Activated CD8-positive, alpha-beta T cell treated with anti-CD3 and anti-CD28 coated beads, Interleukin-2, amount 10 ng/mL, durations not matched to agents 7 days and 5 days (primary cell): ENCODE measurements at regions not wholly inside any gene's neighbourhood (a gene's known extent, or its start where the extent isn't known, plus 50 kb on each side); places are given as distances from the start of the nearest gene placed in this dataset.

Source experiments
- ATAC-seq: fragments of 150-1000 bp; cut with Tn5 transposase; one replicate; pipeline ENCODE4 v1.10.0; 2021; ENCODE audit warnings: moderate library complexity
- CTCF ChIA-PET: fragments of 350-600 bp; sonication (Branson Sonifier 250); formaldehyde crosslinking; loops from one replicate; lab custom pipeline; 2021; ENCODE audit warnings: antibody characterized with exemption; lab: Charles Lee
- POLR2A ChIA-PET: fragments of 350-600 bp; sonication (Branson Sonifier 250); formaldehyde crosslinking; loops from one replicate; lab custom pipeline; 2021; ENCODE audit warnings: antibody characterized with exemption; lab: Charles Lee
- DNase-seq: peaks from one replicate; pipeline ENCODE4 v3.0.0-alpha.2; 2020
- H3K27ac Mint-ChIP-seq: one replicate; pipeline ENCODE4 v1.8.0; 2021; ENCODE audit warnings: mild to moderate bottlenecking, mixed read lengths
- H3K27me3 Mint-ChIP-seq: one replicate; pipeline ENCODE4 v1.8.0; 2021; ENCODE audit warnings: low read depth, mixed read lengths
- H3K36me3 Mint-ChIP-seq: one replicate; pipeline ENCODE4 v1.8.0; 2021; ENCODE audit warnings: low read depth, mixed read lengths
- H3K4me1 Mint-ChIP-seq: one replicate; pipeline ENCODE4 v1.8.0; 2021; ENCODE audit warnings: low read depth, mixed read lengths
- H3K4me3 Mint-ChIP-seq: one replicate; pipeline ENCODE4 v1.8.0; 2021; ENCODE audit warnings: mild to moderate bottlenecking, mixed read lengths
- H3K9me3 Mint-ChIP-seq: one replicate; pipeline ENCODE4 v1.8.0; 2022; ENCODE audit warnings: mixed read lengths; ENCODE audit not compliant: insufficient read depth

DNA sequence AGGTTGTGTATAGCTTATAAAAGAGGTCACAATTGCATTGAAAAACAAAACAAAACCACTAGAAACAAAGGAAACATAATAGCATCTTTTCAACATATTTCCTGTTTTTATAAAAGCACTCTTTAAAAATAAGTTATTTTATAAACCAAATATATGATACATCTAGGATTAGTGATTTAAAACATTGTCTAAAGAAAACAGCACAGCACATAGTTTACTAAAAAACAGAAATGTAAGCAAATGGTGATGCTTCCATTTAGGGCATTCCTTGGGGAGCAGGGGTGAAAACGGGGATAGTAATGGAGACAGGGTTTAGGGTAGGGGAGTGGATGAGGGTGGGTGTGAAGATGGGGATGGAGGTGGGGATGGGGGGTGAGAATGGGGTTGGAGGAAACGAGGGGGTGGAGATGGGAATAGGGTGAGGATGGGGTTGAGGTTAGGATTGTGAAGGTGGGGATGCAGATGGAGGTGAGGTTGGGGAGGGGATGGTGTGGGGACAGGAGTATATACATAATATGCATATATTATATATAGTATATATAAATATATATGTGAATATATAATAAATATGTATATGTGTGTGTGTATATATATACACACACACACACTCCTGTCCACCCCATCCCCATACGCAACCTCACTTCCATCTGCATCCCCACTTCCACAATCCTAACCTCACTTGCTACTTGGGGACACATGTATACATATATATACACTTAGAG lies 1519.5 kb downstream of the CDH11 start:
- Mint-ChIP-seq H3K27ac (no peak overlapping the region), H3K9me3 (peaks cover 36% of the 10 kb centered on the region), H3K36me3 (no peaks in the 10 kb centered on the region), H3K4me3 (no peak overlapping the region), H3K27me3 (no peaks in the 10 kb centered on the region), H3K4me1 (no peaks in the 10 kb centered on the region)
- DNase-seq (no peak), ATAC-seq (no peak)
- ChIA-PET CTCF (no interaction called here), POLR2A (no interaction called here)

DNA sequence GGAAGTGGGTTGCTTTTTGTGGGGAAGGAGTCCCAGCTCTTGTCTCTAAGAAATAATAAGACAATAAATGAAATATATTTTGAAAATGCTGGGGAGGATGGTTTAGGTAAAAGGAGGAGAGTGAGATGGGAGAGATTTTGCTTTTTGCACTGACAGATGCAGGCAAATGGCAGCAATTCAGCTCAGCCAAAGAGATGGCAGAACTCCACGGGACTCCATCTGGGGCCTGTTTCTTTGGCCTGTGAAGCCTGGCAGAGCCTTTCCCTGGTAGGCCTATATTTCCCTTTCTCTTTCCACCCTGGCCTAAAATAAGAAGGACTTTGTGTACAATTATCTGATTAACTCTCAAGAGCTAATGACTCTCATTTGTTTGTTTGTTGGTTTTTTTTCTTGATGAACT lies 1525.1 kb downstream of the CDH11 start:
- no peak overlapping the region for H3K4me3 Mint-ChIP-seq
- no peaks in the 10 kb centered on the region for H3K4me1 Mint-ChIP-seq
- DNase-seq (no peak), ATAC-seq (no peak)
- no peaks in the 10 kb centered on the region for H3K27me3 Mint-ChIP-seq
- H3K36me3 Mint-ChIP-seq = no peaks in the 10 kb centered on the region
- H3K9me3 Mint-ChIP-seq = peaks cover 38% of the 10 kb centered on the region
- H3K27ac Mint-ChIP-seq = no peak overlapping the region
- ChIA-PET POLR2A (no interaction called here), CTCF (no interaction called here)

DNA sequence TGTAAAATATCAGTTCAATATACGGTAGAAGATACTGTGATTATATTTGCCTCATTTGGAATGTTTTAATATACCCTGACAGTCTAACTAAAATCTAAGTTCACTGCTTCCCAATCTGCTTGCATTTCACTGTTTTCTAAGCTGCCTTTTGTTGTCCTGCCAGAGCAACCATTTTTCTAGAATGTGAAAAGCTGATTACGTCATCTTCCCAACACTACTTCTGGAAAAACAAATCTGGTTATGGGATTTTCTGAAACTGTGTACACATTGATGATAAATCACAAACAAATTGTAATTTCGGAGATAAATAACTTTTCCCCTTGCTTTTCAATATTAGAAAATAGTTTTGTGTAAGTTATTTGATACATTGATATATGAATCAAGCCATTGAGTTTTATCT lies 1529.0 kb downstream of the CDH11 start:
- DNase-seq (no peak), ATAC-seq (no peak)
- Mint-ChIP-seq H3K9me3 (peaks cover 31% of the 10 kb centered on the region), H3K36me3 (no peaks in the 10 kb centered on the region), H3K27me3 (no peaks in the 10 kb centered on the region), H3K4me3 (no peak overlapping the region), H3K27ac (no peak overlapping the region), H3K4me1 (no peaks in the 10 kb centered on the region)
- POLR2A ChIA-PET = interaction anchor here (0.6 kb wide), 1 partner anchor 203 kb away, joined by 3 read pairs; no protein-coding TSS in a partner anchor
- CTCF ChIA-PET = no interaction called here

DNA sequence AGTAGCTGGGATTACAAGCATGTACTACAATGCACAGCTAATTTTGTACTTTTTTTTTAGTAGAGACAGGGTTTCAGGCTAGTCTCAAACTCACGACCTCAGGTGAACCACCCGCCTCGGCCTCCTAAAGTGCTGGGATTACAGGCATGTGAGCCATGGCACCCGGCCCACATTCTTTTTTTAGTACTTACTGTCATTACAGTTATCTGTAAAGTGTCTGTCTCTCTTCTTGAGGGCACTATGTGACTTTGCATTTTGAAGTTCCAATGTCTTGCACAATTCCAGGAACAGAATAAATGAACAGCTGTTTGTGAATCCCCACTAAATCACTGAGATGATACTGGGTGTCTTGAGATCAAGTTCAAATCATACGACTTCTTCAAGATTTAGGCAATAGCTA lies 1540.3 kb downstream of the CDH11 start:
- Mint-ChIP-seq H3K36me3 (no peaks in the 10 kb centered on the region), H3K9me3 (peaks cover 14% of the 10 kb centered on the region), H3K4me3 (no peak overlapping the region), H3K4me1 (no peaks in the 10 kb centered on the region), H3K27ac (no peak overlapping the region), H3K27me3 (no peaks in the 10 kb centered on the region)
- ATAC-seq = no peak
- POLR2A ChIA-PET = no interaction called here
- CTCF ChIA-PET = no interaction called here
- DNase-seq = no peak

DNA sequence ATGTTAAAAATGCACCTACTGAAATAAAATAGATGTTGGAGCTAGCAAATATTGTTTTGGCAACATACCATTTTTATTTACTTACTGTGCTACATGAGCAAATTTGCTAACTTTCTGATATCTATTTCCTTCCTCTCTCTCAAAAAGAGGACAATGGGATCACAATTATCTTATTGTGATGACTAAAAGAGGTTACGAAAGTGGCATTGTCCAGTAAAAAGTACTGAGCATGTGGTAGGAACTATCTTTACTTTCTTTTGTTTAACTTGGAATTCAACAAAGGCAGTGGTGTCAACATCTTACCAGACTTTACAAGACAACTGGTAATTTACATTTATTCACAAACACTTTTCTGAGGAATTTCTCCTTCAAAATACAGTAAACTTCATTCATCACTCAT lies 1542.6 kb upstream of the CDH8 start:
- no peaks in the 10 kb centered on the region for H3K4me1 Mint-ChIP-seq

DNA sequence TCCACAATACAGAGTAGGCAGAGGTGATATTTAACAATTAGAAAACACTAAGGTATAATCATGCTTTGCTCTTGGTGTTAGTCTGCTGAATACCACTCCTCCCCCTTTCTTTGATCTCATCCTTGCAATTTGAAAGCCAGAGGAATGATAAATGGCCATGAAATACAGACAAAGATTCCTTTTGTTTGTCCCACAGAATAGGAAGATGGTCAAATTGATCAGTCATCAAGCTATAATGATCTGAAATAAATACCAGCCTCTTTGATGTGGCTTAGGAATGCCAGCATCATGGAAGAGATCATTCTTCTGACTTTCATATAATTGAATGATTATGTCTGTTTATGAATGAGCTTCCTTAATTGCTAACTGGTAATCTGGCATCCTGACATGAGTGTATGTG lies 1541.7 kb upstream of the CDH8 start:
- ChIA-PET POLR2A (no interaction called here), CTCF (no interaction called here)
- H3K4me1 Mint-ChIP-seq = no peaks in the 10 kb centered on the region
- no peak overlapping the region for H3K27ac Mint-ChIP-seq
- no peak overlapping the region for H3K4me3 Mint-ChIP-seq
- H3K9me3 Mint-ChIP-seq = peaks cover 21% of the 10 kb centered on the region
- DNase-seq (no peak), ATAC-seq (no peak)
- H3K27me3 Mint-ChIP-seq = no peaks in the 10 kb centered on the region
- H3K36me3 Mint-ChIP-seq = no peaks in the 10 kb centered on the region

More for the DNA sequence above, 1542.6 kb upstream of the CDH8 start:
- no peak for DNase-seq
- Mint-ChIP-seq H3K36me3 (no peaks in the 10 kb centered on the region), H3K9me3 (peaks cover 21% of the 10 kb centered on the region), H3K27me3 (no peaks in the 10 kb centered on the region), H3K4me3 (no peak overlapping the region), H3K27ac (no peak overlapping the region)
- ATAC-seq = no peak
- ChIA-PET POLR2A (no interaction called here), CTCF (no interaction called here)

DNA sequence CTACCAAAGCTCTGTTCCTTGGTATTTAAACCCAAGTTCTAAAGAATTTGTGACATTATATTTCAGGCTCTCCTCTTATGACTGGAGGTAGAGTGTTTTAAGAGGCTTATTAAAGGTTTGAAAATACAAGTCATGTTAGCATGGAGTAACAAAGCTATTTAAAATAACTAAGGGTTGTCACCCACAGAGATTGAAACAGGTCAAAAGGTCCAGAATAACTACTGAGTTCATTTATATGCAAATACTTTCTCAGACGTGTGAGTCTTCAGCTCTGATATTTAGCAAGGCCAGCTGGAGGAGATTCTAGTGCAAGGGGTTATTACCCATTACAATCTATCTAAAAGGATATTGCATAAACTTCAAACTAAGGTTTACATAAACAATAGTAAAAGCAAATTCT lies 1538.8 kb upstream of the CDH8 start:
- POLR2A ChIA-PET = no interaction called here
- H3K4me3 Mint-ChIP-seq = no peak overlapping the region
- ATAC-seq (no peak), DNase-seq (no peak)
- H3K27me3 Mint-ChIP-seq = no peaks in the 10 kb centered on the region
- H3K27ac Mint-ChIP-seq = no peak overlapping the region
- H3K9me3 Mint-ChIP-seq = peaks cover 26% of the 10 kb centered on the region
- no peaks in the 10 kb centered on the region for H3K36me3 Mint-ChIP-seq
- CTCF ChIA-PET = no interaction called here
- no peaks in the 10 kb centered on the region for H3K4me1 Mint-ChIP-seq

DNA sequence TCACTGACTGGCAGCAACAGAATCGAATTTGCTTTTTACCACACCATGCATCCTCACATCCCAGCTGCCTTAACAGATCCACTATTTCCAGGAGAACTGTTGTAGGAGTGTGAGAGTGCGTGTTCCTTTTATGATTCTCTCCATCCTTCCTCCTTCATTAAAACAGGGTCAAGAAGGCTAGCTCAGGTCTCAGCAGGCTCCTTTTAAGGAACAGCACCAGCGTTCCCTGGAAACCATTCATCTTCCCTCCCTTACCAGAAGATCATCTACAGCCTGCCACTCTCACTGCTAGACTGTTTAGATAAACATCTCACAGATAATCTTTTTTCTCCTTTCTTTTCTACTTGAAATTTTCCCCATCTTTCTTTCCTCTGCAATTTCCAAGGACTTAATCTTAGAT lies 1531.9 kb upstream of the CDH8 start:
- no peaks in the 10 kb centered on the region for H3K27me3 Mint-ChIP-seq
- DNase-seq = no peak
- no peak overlapping the region for H3K4me3 Mint-ChIP-seq
- no peaks in the 10 kb centered on the region for H3K36me3 Mint-ChIP-seq
- no peak overlapping the region for H3K27ac Mint-ChIP-seq
- no peak for ATAC-seq
- H3K4me1 Mint-ChIP-seq = no peaks in the 10 kb centered on the region
- H3K9me3 Mint-ChIP-seq = peaks cover 9% of the 10 kb centered on the region
- CTCF ChIA-PET = no interaction called here
- POLR2A ChIA-PET = no interaction called here

DNA sequence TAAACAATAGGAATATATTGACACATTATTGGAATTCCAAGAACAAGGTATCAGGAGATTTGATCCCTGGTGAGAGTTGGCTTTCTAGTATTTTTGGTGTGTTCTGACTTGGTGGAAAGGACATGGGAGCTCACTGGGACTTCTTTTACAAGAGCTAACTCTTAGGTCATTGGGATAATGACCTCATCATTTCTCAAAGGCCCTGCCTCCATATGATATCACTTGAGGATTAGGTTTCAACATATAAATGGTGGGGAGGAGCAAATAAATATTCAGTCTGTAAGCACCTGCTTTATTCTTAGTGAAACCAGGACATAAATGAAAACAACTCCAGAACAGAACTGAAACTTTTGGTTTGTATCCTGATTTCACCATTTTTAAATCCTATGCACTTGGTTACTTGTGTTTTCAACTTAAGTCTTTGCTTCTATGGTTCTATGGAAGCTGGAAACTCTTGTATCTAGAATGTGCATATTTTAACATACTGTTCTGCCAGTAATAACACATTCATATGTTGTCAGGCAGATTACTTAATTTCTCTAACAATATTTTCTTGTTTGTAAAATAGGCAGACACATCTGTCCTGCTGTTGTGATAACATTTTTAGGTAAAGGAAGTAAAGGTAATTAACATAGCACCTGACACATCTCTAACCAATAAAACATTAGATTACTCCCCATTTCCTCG lies 1527.7 kb upstream of the CDH8 start:
- Mint-ChIP-seq H3K27me3 (no peaks in the 10 kb centered on the region), H3K4me1 (no peaks in the 10 kb centered on the region), H3K4me3 (no peak overlapping the region), H3K27ac (no peak overlapping the region), H3K9me3 (peaks cover 11% of the 10 kb centered on the region), H3K36me3 (no peaks in the 10 kb centered on the region)
- DNase-seq (no peak), ATAC-seq (no peak)
- ChIA-PET POLR2A (no interaction called here), CTCF (no interaction called here)

DNA sequence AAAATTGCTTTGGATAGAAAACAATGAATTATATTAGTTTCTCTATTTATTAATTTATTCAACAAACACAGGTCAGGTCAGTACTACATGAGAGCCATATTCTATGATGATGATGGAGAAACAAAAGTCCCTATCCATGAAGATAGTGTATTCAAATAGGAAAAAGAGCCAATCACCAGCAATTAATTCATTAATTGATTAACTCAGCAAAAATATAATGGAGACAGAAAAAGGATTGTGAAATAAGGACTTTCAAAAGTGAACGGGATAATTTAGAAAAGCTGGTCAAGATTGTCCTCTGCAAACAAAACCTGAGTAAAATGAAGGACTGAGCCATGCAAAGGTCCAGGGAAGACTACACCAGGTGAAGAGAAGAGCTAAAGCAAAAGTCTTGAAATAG lies 1517.7 kb upstream of the CDH8 start:
- ATAC-seq (no peak), DNase-seq (no peak)
- Mint-ChIP-seq H3K27ac (no peak overlapping the region), H3K4me3 (no peak overlapping the region), H3K9me3 (peaks cover 21% of the 10 kb centered on the region), H3K36me3 (no peaks in the 10 kb centered on the region), H3K27me3 (no peaks in the 10 kb centered on the region), H3K4me1 (no peaks in the 10 kb centered on the region)
- ChIA-PET CTCF (no interaction called here), POLR2A (no interaction called here)

DNA sequence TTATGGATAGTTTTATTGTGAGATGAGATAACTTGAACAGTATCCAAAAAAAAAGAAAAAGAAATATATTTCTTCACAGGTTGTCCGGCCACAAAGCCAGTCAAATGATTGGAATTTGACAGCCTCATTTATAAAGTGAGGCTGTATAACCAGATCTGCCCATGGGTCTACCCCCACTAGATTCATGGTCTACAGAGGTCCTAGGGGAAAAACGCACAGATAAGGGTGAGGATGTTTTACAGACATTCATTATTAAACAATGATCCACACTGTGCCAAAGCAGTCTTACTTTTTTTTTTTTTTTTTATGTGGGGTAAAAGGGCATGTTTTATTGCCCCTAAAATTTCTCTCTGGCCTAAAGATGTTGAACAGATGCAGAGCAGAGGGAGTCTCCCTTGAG lies 1503.0 kb upstream of the CDH8 start:
- Mint-ChIP-seq H3K4me3 (no peak overlapping the region), H3K27ac (no peak overlapping the region), H3K4me1 (no peaks in the 10 kb centered on the region), H3K27me3 (no peaks in the 10 kb centered on the region), H3K36me3 (no peaks in the 10 kb centered on the region), H3K9me3 (peaks cover 28% of the 10 kb centered on the region)
- DNase-seq (no peak), ATAC-seq (no peak)
- ChIA-PET POLR2A (no interaction called here), CTCF (no interaction called here)

DNA sequence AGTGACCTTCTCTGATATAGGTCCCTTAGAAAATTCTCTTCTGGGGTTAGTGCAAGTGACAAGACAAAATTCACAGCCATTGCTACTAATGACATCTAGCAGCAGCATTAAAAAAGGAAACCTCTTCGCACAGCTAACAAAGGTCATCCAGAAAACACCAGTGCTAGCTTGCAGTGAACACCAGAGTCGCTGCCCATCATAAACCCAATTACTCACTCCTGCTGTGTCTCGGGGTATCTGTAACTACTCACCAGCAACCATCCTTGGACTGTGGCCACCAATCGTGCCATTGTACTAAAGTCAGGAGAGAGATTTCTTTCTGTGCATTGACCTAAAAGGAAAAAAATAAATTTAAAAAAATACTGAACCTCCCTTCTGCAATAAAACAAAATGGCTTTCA lies 1494.7 kb upstream of the CDH8 start:
- POLR2A ChIA-PET = no interaction called here
- Mint-ChIP-seq H3K36me3 (no peaks in the 10 kb centered on the region), H3K4me1 (no peaks in the 10 kb centered on the region), H3K27ac (no peak overlapping the region), H3K4me3 (no peak overlapping the region), H3K9me3 (peaks cover 16% of the 10 kb centered on the region), H3K27me3 (no peaks in the 10 kb centered on the region)
- DNase-seq (no peak), ATAC-seq (no peak)
- CTCF ChIA-PET = no interaction called here
